ENCODE measurements at regions not wholly inside any gene's neighbourhood (a gene's known extent, or its start where the extent isn't known, plus 50 kb on each side); places are given as distances from the start of the nearest gene placed in this dataset.
"Not testable (repeated sequence)": the region's sequence is repeated elsewhere in the genome, so short reads cannot be mapped to it uniquely, and the experiment has no call there.

GRCh38 chr15:66633041-66633937 lies 67.5 kb upstream of the LCTL start:
- Histone ChIP-seq H3K9me3 (no peaks in the 10 kb centered on the region), H3K27ac (no peak overlapping the region), H3K4me3 (no peak overlapping the region), H3K36me3 (no peaks in the 10 kb centered on the region), H3K4me1 (no peaks in the 10 kb centered on the region), H3K27me3 (no peaks in the 10 kb centered on the region)
- WGBS, result 50% methylated on average over 17 of the region's 19 CpGs
- no peak for DNase-seq (ENCODE audit: low spot score in 2 of 2)
- no peak for TF ChIP-seq EP300 (IDR thresholded peaks at IDR 0.05)
- no peak for TF ChIP-seq CTCF (IDR thresholded peaks at IDR 0.05)
- no peak for TF ChIP-seq POLR2A (IDR thresholded peaks at IDR 0.05)
- no peak for TF ChIP-seq POLR2AphosphoS5 (IDR thresholded peaks at IDR 0.05)

DNA sequence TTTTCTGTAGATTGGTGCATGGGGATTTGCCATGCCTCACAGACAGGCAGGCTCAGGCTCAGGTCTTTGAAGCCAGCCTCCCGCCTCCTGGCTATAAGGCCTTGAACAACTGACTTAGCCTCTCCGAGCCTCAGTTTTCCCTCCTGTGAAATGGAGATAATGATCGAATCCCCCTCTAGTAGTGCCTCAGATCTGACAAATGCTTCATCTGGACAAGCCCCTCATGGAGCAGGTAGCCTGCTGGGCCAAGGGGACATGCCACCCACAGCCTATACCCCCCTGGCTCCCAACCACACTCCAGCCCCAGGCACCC lies 68.1 kb upstream of the LCTL start:
- DNase-seq (ENCODE audit: low spot score in 2 of 2), result no peak
- H3K9me3 ChIP-seq, result no peaks in the 10 kb centered on the region
- WGBS, result 93% methylated on average over 3 of the region's 3 CpGs
- no peaks in the 10 kb centered on the region for H3K27me3 ChIP-seq
- H3K27ac ChIP-seq, result no peak overlapping the region
- TF ChIP-seq CTCF (IDR thresholded peaks at IDR 0.05) (no peak), EP300 (IDR thresholded peaks at IDR 0.05) (no peak), POLR2AphosphoS5 (IDR thresholded peaks at IDR 0.05) (no peak), POLR2A (IDR thresholded peaks at IDR 0.05) (no peak)
- no peaks in the 10 kb centered on the region for H3K36me3 ChIP-seq
- no peak overlapping the region for H3K4me3 ChIP-seq
- H3K4me1 ChIP-seq, result no peaks in the 10 kb centered on the region

- WGBS, result 93% methylated on average over 5 of the region's 5 CpGs
- Histone ChIP-seq H3K4me1 (no peaks in the 10 kb centered on the region), H3K27me3 (no peaks in the 10 kb centered on the region), H3K36me3 (no peaks in the 10 kb centered on the region), H3K27ac (no peak overlapping the region), H3K9me3 (no peaks in the 10 kb centered on the region), H3K4me3 (no peak overlapping the region)
- TF ChIP-seq EP300 (IDR thresholded peaks at IDR 0.05) (no peak), POLR2AphosphoS5 (IDR thresholded peaks at IDR 0.05) (no peak), POLR2A (IDR thresholded peaks at IDR 0.05) (no peak), CTCF (IDR thresholded peaks at IDR 0.05) (no peak)
- DNase-seq (ENCODE audit: low spot score in 2 of 2), result no peak
Measured at GRCh38 chr15:66634540-66634939, 67.5 kb upstream of the SMAD6 start.

GRCh38 chr15:66635006-66635405 lies 67.0 kb upstream of the SMAD6 start:
- 74% methylated on average over 5 of the region's 5 CpGs for WGBS
- Histone ChIP-seq H3K36me3 (no peaks in the 10 kb centered on the region), H3K4me1 (no peaks in the 10 kb centered on the region), H3K27ac (no peak overlapping the region), H3K4me3 (no peak overlapping the region), H3K27me3 (no peaks in the 10 kb centered on the region), H3K9me3 (no peaks in the 10 kb centered on the region)
- TF ChIP-seq POLR2A (IDR thresholded peaks at IDR 0.05) (no peak), EP300 (IDR thresholded peaks at IDR 0.05) (no peak)
- DNase-seq (ENCODE audit: low spot score in 2 of 2), result no peak

- no peak for TF ChIP-seq POLR2AphosphoS5 (IDR thresholded peaks at IDR 0.05)
- no peak for TF ChIP-seq CTCF (IDR thresholded peaks at IDR 0.05)
- no peak for TF ChIP-seq EP300 (IDR thresholded peaks at IDR 0.05)
- TF ChIP-seq POLR2A (IDR thresholded peaks at IDR 0.05), result no peak
- no peaks in the 10 kb centered on the region for H3K36me3 ChIP-seq
Measured at GRCh38 chr15:66635817-66636216, 66.2 kb upstream of the SMAD6 start.

GRCh38 chr15:66637044-66637443 lies 65.0 kb upstream of the SMAD6 start:
- H3K4me3 ChIP-seq; DNase-seq (ENCODE audit: low spot score in 2 of 2); H3K36me3 ChIP-seq; H3K27ac ChIP-seq; H3K27me3 ChIP-seq; H3K9me3 ChIP-seq; H3K4me1 ChIP-seq: not testable (repeated sequence)
- WGBS, result 96% methylated on average over 8 of the region's 9 CpGs

More at GRCh38 chr15:66635817-66636216, 66.2 kb upstream of the SMAD6 start:
- Histone ChIP-seq H3K27me3 (no peaks in the 10 kb centered on the region), H3K4me3 (no peak overlapping the region), H3K27ac (no peak overlapping the region), H3K4me1 (no peaks in the 10 kb centered on the region), H3K9me3 (no peaks in the 10 kb centered on the region)
- no peak for DNase-seq (ENCODE audit: low spot score in 2 of 2)
- 93% methylated on average over 3 of the region's 4 CpGs for WGBS
